ENCODE measurements at regions not wholly inside any gene's neighbourhood (a gene's known extent, or its start where the extent isn't known, plus 50 kb on each side); places are given as distances from the start of the nearest gene placed in this dataset.

GRCh38 chr10:2120746-2121145 is 383.4 kb upstream of the ADARB2 start:
- 45% methylated on average over 9 of the region's 9 CpGs for WGBS (ENCODE audit: low lambda C conversion rate, missing lambda C conversion rate)
- H3K27me3 ChIP-seq: no peaks in the 10 kb centered on the region
- H3K9me2 ChIP-seq (replicated peaks; ENCODE audit: insufficient read depth): no peaks in the 10 kb centered on the region
- no peak overlapping the region for H3K4me2 ChIP-seq
- no peaks in the 10 kb centered on the region for H3K4me1 ChIP-seq (ENCODE audit: insufficient read depth)
- no peaks in the 10 kb centered on the region for H3K9me3 ChIP-seq (ENCODE audit: low read depth)
- no peaks in the 10 kb centered on the region for H3K36me3 ChIP-seq (replicated peaks; ENCODE audit: insufficient read depth, low read depth)
- no peak overlapping the region for H2AFZ ChIP-seq
- no peaks in the 10 kb centered on the region for H3K79me2 ChIP-seq
- TF ChIP-seq EZH2phosphoT487 (IDR thresholded peaks at IDR 0.05; ENCODE audit: low read depth, severe bottlenecking, unreplicated experiment): no peak
- no peak for TF ChIP-seq EZH2 (IDR thresholded peaks at IDR 0.05; ENCODE audit: borderline replicate concordance)
- TF ChIP-seq CTCF (IDR thresholded peaks at IDR 0.05; ENCODE audit: poor library complexity): no peak
- no peak for DNase-seq (ENCODE audit: low spot score)
- no peaks in the 10 kb centered on the region for H4K20me1 ChIP-seq (ENCODE audit: insufficient read depth, poor library complexity, severe bottlenecking)
- H3K4me3 ChIP-seq: no peak overlapping the region
- no peak overlapping the region for H3K27ac ChIP-seq

GRCh38 chr10:2119316-2119715 is 382.0 kb upstream of the ADARB2 start:
- H3K4me1 ChIP-seq (ENCODE audit: insufficient read depth): no peaks in the 10 kb centered on the region
- no peaks in the 10 kb centered on the region for H3K9me2 ChIP-seq (replicated peaks; ENCODE audit: insufficient read depth)
- H2AFZ ChIP-seq: no peak overlapping the region
- H3K4me2 ChIP-seq: no peak overlapping the region
- no peaks in the 10 kb centered on the region for H3K9me3 ChIP-seq (ENCODE audit: low read depth)
- H4K20me1 ChIP-seq (ENCODE audit: insufficient read depth, poor library complexity, severe bottlenecking): no peaks in the 10 kb centered on the region
- no peaks in the 10 kb centered on the region for H3K27me3 ChIP-seq
- DNase-seq (ENCODE audit: low spot score): no peak
- WGBS (ENCODE audit: low lambda C conversion rate, missing lambda C conversion rate): 77% methylated on average over 6 of the region's 6 CpGs
- no peak overlapping the region for H3K4me3 ChIP-seq
- TF ChIP-seq EZH2phosphoT487 (IDR thresholded peaks at IDR 0.05; ENCODE audit: low read depth, severe bottlenecking, unreplicated experiment) (no peak), EZH2 (IDR thresholded peaks at IDR 0.05; ENCODE audit: borderline replicate concordance) (no peak), CTCF (IDR thresholded peaks at IDR 0.05; ENCODE audit: poor library complexity) (no peak)
- no peaks in the 10 kb centered on the region for H3K79me2 ChIP-seq
- H3K27ac ChIP-seq: no peak overlapping the region
- H3K36me3 ChIP-seq (replicated peaks; ENCODE audit: insufficient read depth, low read depth): no peaks in the 10 kb centered on the region

- H2AFZ ChIP-seq: no peak overlapping the region
- no peaks in the 10 kb centered on the region for H3K9me2 ChIP-seq (replicated peaks; ENCODE audit: insufficient read depth)
These were observed 380.9 kb upstream of the ADARB2 start for GRCh38 chr10:2118201-2118600.

More at GRCh38 chr10:2118201-2118600, 380.9 kb upstream of the ADARB2 start:
- no peak overlapping the region for H3K27ac ChIP-seq
- no peaks in the 10 kb centered on the region for H3K9me3 ChIP-seq (ENCODE audit: low read depth)
- TF ChIP-seq EZH2phosphoT487 (IDR thresholded peaks at IDR 0.05; ENCODE audit: low read depth, severe bottlenecking, unreplicated experiment) (no peak), EZH2 (IDR thresholded peaks at IDR 0.05; ENCODE audit: borderline replicate concordance) (no peak), CTCF (IDR thresholded peaks at IDR 0.05; ENCODE audit: poor library complexity) (no peak)
- no peaks in the 10 kb centered on the region for H3K27me3 ChIP-seq
- H3K4me3 ChIP-seq: no peak overlapping the region
- H3K4me2 ChIP-seq: no peak overlapping the region
- H3K4me1 ChIP-seq (ENCODE audit: insufficient read depth): no peaks in the 10 kb centered on the region
- H3K79me2 ChIP-seq: no peaks in the 10 kb centered on the region
- H3K36me3 ChIP-seq (replicated peaks; ENCODE audit: insufficient read depth, low read depth): no peaks in the 10 kb centered on the region
- DNase-seq (ENCODE audit: low spot score): no peak
- WGBS (ENCODE audit: low lambda C conversion rate, missing lambda C conversion rate): 97% methylated on average over 3 of the region's 3 CpGs
- H4K20me1 ChIP-seq (ENCODE audit: insufficient read depth, poor library complexity, severe bottlenecking): no peaks in the 10 kb centered on the region
